ENCODE measurements at regions not wholly inside any gene's neighbourhood (a gene's known extent, or its start where the extent isn't known, plus 50 kb on each side); places are given as distances from the start of the nearest gene placed in this dataset.

- Histone ChIP-seq H2BK5ac (ENCODE audit: low read depth, low read length, poor library complexity) (no peak overlapping the region), H4K12ac (ENCODE audit: low read depth, low read length) (no peak overlapping the region)
- no CpG with 5 or more reads among the region's 3 CpGs for WGBS (ENCODE audit: extremely low coverage, insufficient coverage, insufficient read length)
These were observed 1602.9 kb downstream of the KCNT2 start for GRCh38 chr1:195005338-195005737.

GRCh38 chr1:194990483-194990882 is 1617.8 kb downstream of the KCNT2 start:
- Histone ChIP-seq H3K14ac (ENCODE audit: low read length) (no peak overlapping the region), H3K9ac (ENCODE audit: low read length) (no peak overlapping the region), H2AK5ac (ENCODE audit: low read length) (no peak overlapping the region), H3K36me3 (ENCODE audit: control insufficient read depth in 1 of 2, insufficient read depth in 2 of 2, low read length in 2 of 2) (no peaks in the 10 kb centered on the region), H3K27me3 (ENCODE audit: insufficient read depth, low read length) (no peaks in the 10 kb centered on the region), H3K27ac (ENCODE audit: low read depth, low read length) (no peak overlapping the region), H3K4me3 (ENCODE audit: low read depth, low read length) (no peak overlapping the region), H4K12ac (ENCODE audit: low read depth, low read length) (no peak overlapping the region), H3K4me1 (ENCODE audit: control insufficient read depth in 1 of 2, insufficient read depth in 2 of 2, low read length in 2 of 2) (no peaks in the 10 kb centered on the region), H3K9me3 (ENCODE audit: insufficient read depth, low read depth, low read length) (no peaks in the 10 kb centered on the region), H4K8ac (ENCODE audit: low read depth, low read length) (no peak overlapping the region), H3K23ac (ENCODE audit: low read length) (no peak overlapping the region), H3K79me1 (ENCODE audit: low read length) (no peaks in the 10 kb centered on the region), H4K91ac (ENCODE audit: low read depth, low read length) (no peak overlapping the region), H2BK5ac (ENCODE audit: low read depth, low read length, poor library complexity) (no peak overlapping the region), H2BK12ac (ENCODE audit: low read length) (no peak overlapping the region), H3K4ac (ENCODE audit: low read depth, low read length) (no peak overlapping the region), H3K79me2 (ENCODE audit: control insufficient read depth, insufficient read depth, low read length, poor library complexity) (no peaks in the 10 kb centered on the region), H3K18ac (ENCODE audit: low read length) (no peak overlapping the region), H2AFZ (ENCODE audit: insufficient read depth, low read length, poor library complexity) (no peak overlapping the region), H2BK120ac (ENCODE audit: insufficient read depth, low read length, poor library complexity) (no peak overlapping the region), H3K4me2 (ENCODE audit: low read length) (no peak overlapping the region)
- DNase-seq: no peak
- WGBS (ENCODE audit: extremely low coverage, insufficient coverage, insufficient read length): no CpG with 5 or more reads among the region's 2 CpGs

More at GRCh38 chr1:195005338-195005737, 1602.9 kb downstream of the KCNT2 start:
- Histone ChIP-seq H3K9me3 (ENCODE audit: insufficient read depth, low read depth, low read length) (no peaks in the 10 kb centered on the region), H3K27me3 (ENCODE audit: insufficient read depth, low read length) (no peaks in the 10 kb centered on the region), H4K91ac (ENCODE audit: low read depth, low read length) (no peak overlapping the region), H3K27ac (ENCODE audit: low read depth, low read length) (no peak overlapping the region), H3K79me2 (ENCODE audit: control insufficient read depth, insufficient read depth, low read length, poor library complexity) (no peaks in the 10 kb centered on the region), H3K36me3 (ENCODE audit: control insufficient read depth in 1 of 2, insufficient read depth in 2 of 2, low read length in 2 of 2) (no peaks in the 10 kb centered on the region), H2BK120ac (ENCODE audit: insufficient read depth, low read length, poor library complexity) (no peak overlapping the region), H3K4ac (ENCODE audit: low read depth, low read length) (no peak overlapping the region), H2AK5ac (ENCODE audit: low read length) (no peak overlapping the region), H2AFZ (ENCODE audit: insufficient read depth, low read length, poor library complexity) (no peak overlapping the region), H3K4me2 (ENCODE audit: low read length) (no peak overlapping the region), H3K14ac (ENCODE audit: low read length) (no peak overlapping the region), H3K4me3 (ENCODE audit: low read depth, low read length) (no peak overlapping the region), H3K79me1 (ENCODE audit: low read length) (no peaks in the 10 kb centered on the region), H4K8ac (ENCODE audit: low read depth, low read length) (no peak overlapping the region), H3K4me1 (ENCODE audit: control insufficient read depth in 1 of 2, insufficient read depth in 2 of 2, low read length in 2 of 2) (no peaks in the 10 kb centered on the region), H2BK12ac (ENCODE audit: low read length) (no peak overlapping the region), H3K23ac (ENCODE audit: low read length) (no peak overlapping the region), H3K18ac (ENCODE audit: low read length) (no peak overlapping the region), H3K9ac (ENCODE audit: low read length) (no peak overlapping the region)
- DNase-seq: no peak

- WGBS (ENCODE audit: extremely low coverage, insufficient coverage, insufficient read length): no CpG with 5 or more reads among the region's 1 CpG
- Histone ChIP-seq H3K27ac (ENCODE audit: low read depth, low read length) (no peak overlapping the region), H3K9ac (ENCODE audit: low read length) (no peak overlapping the region), H3K4me3 (ENCODE audit: low read depth, low read length) (no peak overlapping the region), H3K27me3 (ENCODE audit: insufficient read depth, low read length) (no peaks in the 10 kb centered on the region), H2AFZ (ENCODE audit: insufficient read depth, low read length, poor library complexity) (no peak overlapping the region), H2BK12ac (ENCODE audit: low read length) (no peak overlapping the region), H3K14ac (ENCODE audit: low read length) (no peak overlapping the region), H3K79me1 (ENCODE audit: low read length) (no peaks in the 10 kb centered on the region), H3K36me3 (ENCODE audit: control insufficient read depth in 1 of 2, insufficient read depth in 2 of 2, low read length in 2 of 2) (no peaks in the 10 kb centered on the region), H3K79me2 (ENCODE audit: control insufficient read depth, insufficient read depth, low read length, poor library complexity) (no peaks in the 10 kb centered on the region), H3K23ac (ENCODE audit: low read length) (no peak overlapping the region), H3K18ac (ENCODE audit: low read length) (no peak overlapping the region), H4K8ac (ENCODE audit: low read depth, low read length) (no peak overlapping the region), H4K12ac (ENCODE audit: low read depth, low read length) (no peak overlapping the region), H2AK5ac (ENCODE audit: low read length) (no peak overlapping the region), H3K9me3 (ENCODE audit: insufficient read depth, low read depth, low read length) (no peaks in the 10 kb centered on the region), H3K4me2 (ENCODE audit: low read length) (no peak overlapping the region), H3K4ac (ENCODE audit: low read depth, low read length) (no peak overlapping the region), H3K4me1 (ENCODE audit: control insufficient read depth in 1 of 2, insufficient read depth in 2 of 2, low read length in 2 of 2) (no peaks in the 10 kb centered on the region), H2BK120ac (ENCODE audit: insufficient read depth, low read length, poor library complexity) (no peak overlapping the region), H4K91ac (ENCODE audit: low read depth, low read length) (no peak overlapping the region), H2BK5ac (ENCODE audit: low read depth, low read length, poor library complexity) (no peak overlapping the region)
- DNase-seq: no peak
These were observed 1632.3 kb downstream of the KCNT2 start for GRCh38 chr1:194975913-194976312.

GRCh38 chr1:194968916-194969315 is 1639.3 kb downstream of the KCNT2 start:
- Histone ChIP-seq H3K23ac (ENCODE audit: low read length) (no peak overlapping the region), H3K14ac (ENCODE audit: low read length) (no peak overlapping the region), H4K91ac (ENCODE audit: low read depth, low read length) (no peak overlapping the region), H2BK12ac (ENCODE audit: low read length) (no peak overlapping the region), H3K4me2 (ENCODE audit: low read length) (no peak overlapping the region), H2BK5ac (ENCODE audit: low read depth, low read length, poor library complexity) (no peak overlapping the region), H3K18ac (ENCODE audit: low read length) (no peak overlapping the region), H3K79me2 (ENCODE audit: control insufficient read depth, insufficient read depth, low read length, poor library complexity) (no peaks in the 10 kb centered on the region), H3K27ac (ENCODE audit: low read depth, low read length) (no peak overlapping the region), H4K12ac (ENCODE audit: low read depth, low read length) (no peak overlapping the region), H4K8ac (ENCODE audit: low read depth, low read length) (no peak overlapping the region), H2AK5ac (ENCODE audit: low read length) (no peak overlapping the region), H3K9ac (ENCODE audit: low read length) (no peak overlapping the region), H3K4me1 (ENCODE audit: control insufficient read depth in 1 of 2, insufficient read depth in 2 of 2, low read length in 2 of 2) (no peaks in the 10 kb centered on the region), H2AFZ (ENCODE audit: insufficient read depth, low read length, poor library complexity) (no peak overlapping the region), H3K27me3 (ENCODE audit: insufficient read depth, low read length) (no peaks in the 10 kb centered on the region), H3K79me1 (ENCODE audit: low read length) (no peaks in the 10 kb centered on the region), H3K4me3 (ENCODE audit: low read depth, low read length) (no peak overlapping the region), H3K36me3 (ENCODE audit: control insufficient read depth in 1 of 2, insufficient read depth in 2 of 2, low read length in 2 of 2) (no peaks in the 10 kb centered on the region), H2BK120ac (ENCODE audit: insufficient read depth, low read length, poor library complexity) (no peak overlapping the region), H3K4ac (ENCODE audit: low read depth, low read length) (no peak overlapping the region), H3K9me3 (ENCODE audit: insufficient read depth, low read depth, low read length) (no peaks in the 10 kb centered on the region)
- WGBS (ENCODE audit: extremely low coverage, insufficient coverage, insufficient read length): no CpG with 5 or more reads among the region's 1 CpG
- DNase-seq: no peak
